GM06990 (cell line): ENCODE measurements at regions not wholly inside any gene's neighbourhood (a gene's known extent, or its start where the extent isn't known, plus 50 kb on each side); places are given as distances from the start of the nearest gene placed in this dataset.

Experiments used
- DNase-seq: peaks from one replicate; pipeline ENCODE4 v3.0.0-alpha.2; 2011; ENCODE audit not compliant: insufficient read length; ENCODE audit errors: extremely low read depth
- H3K27me3 ChIP-seq: replicated peaks from 2 replicates; pipeline ENCODE4 v1.6.0; 2011; ENCODE audit warnings: low read length; ENCODE audit not compliant: control insufficient read depth, insufficient read depth
- H3K36me3 ChIP-seq: 2 replicates; pipeline ENCODE4 v1.5.1; 2011; ENCODE audit warnings: low read length; ENCODE audit not compliant: control insufficient read depth, insufficient read depth
- H3K4me3 ChIP-seq: replicated peaks from 2 replicates; pipeline ENCODE4 v1.5.1; 2011; ENCODE audit warnings: low read depth, mild to moderate bottlenecking, control low read depth, low read length
- CTCF ChIP-seq: IDR thresholded peaks from 2 replicates; pipeline ENCODE4 v1.5.1; 2011; ENCODE audit warnings: low read length, control low read depth, mild to moderate bottlenecking, inconsistent platforms; ENCODE audit not compliant: insufficient read depth, poor library complexity, severe bottlenecking

GRCh38 chr4:14028862-14029261, 401.3 kb upstream of the BOD1L1 start:
- DNase-seq = no peak
- H3K27me3 ChIP-seq = no peaks in the 10 kb centered on the region
- no peaks in the 10 kb centered on the region for H3K36me3 ChIP-seq
- H3K4me3 ChIP-seq = no peak overlapping the region
- no peak for TF ChIP-seq CTCF

GRCh38 chr4:14035076-14035475, 407.6 kb upstream of the BOD1L1 start:
- no peak for TF ChIP-seq CTCF
- no peak overlapping the region for H3K4me3 ChIP-seq
- H3K27me3 ChIP-seq = no peaks in the 10 kb centered on the region
- no peaks in the 10 kb centered on the region for H3K36me3 ChIP-seq
- no peak for DNase-seq

- TF ChIP-seq CTCF = no peak
- H3K4me3 ChIP-seq = no peak overlapping the region
- no peaks in the 10 kb centered on the region for H3K36me3 ChIP-seq
- no peaks in the 10 kb centered on the region for H3K27me3 ChIP-seq
- DNase-seq = no peak
These were observed 415.7 kb upstream of the BOD1L1 start for GRCh38 chr4:14043203-14043602.

GRCh38 chr4:14046642-14047041, 419.1 kb upstream of the BOD1L1 start:
- DNase-seq = no peak
- TF ChIP-seq CTCF = no peak

GRCh38 chr4:14047840-14048239, 420.3 kb upstream of the BOD1L1 start:
- Histone ChIP-seq H3K4me3 (no peak overlapping the region), H3K27me3 (no peaks in the 10 kb centered on the region), H3K36me3 (no peaks in the 10 kb centered on the region)
- no peak for TF ChIP-seq CTCF
- no peak for DNase-seq

More at GRCh38 chr4:14046642-14047041, 419.1 kb upstream of the BOD1L1 start:
- Histone ChIP-seq H3K27me3 (no peaks in the 10 kb centered on the region), H3K36me3 (no peaks in the 10 kb centered on the region), H3K4me3 (no peak overlapping the region)

- Histone ChIP-seq H3K27me3 (no peaks in the 10 kb centered on the region), H3K36me3 (no peaks in the 10 kb centered on the region), H3K4me3 (no peak overlapping the region)
- no peak for TF ChIP-seq CTCF
- no peak for DNase-seq
These were observed 422.4 kb upstream of the BOD1L1 start for GRCh38 chr4:14049946-14050345.
